Astrocyte of the cerebellum (primary cell): ENCODE measurements at regions not wholly inside any gene's neighbourhood (a gene's known extent, or its start where the extent isn't known, plus 50 kb on each side); places are given as distances from the start of the nearest gene placed in this dataset.

Source experiments
- DNase-seq: peaks from one replicate; pipeline ENCODE4 v3.0.0-alpha.2; 2011; ENCODE audit warnings: low read depth
- H3K4me3 ChIP-seq: 2 replicates; pipeline ENCODE4 v1.5.1; 2011; ENCODE audit warnings: mild to moderate bottlenecking, low read depth, low read length, moderate library complexity
- CTCF ChIP-seq: IDR thresholded peaks from 2 replicates; pipeline ENCODE4 v1.5.1; 2012; ENCODE audit warnings: low read length, low read depth, moderate library complexity, mild to moderate bottlenecking; ENCODE audit errors: missing control alignments
- in situ Hi-C: cut with HindIII; loops from 2 replicates; pipeline ENCODE4 v1.10.0; 2017; ENCODE audit warnings: low sequenced_read_pairs

GRCh38 chr4:126553248-126553647, 1079.5 kb upstream of the INTU start:
- no peak overlapping the region for H3K4me3 ChIP-seq
- no peak for TF ChIP-seq CTCF
- in situ Hi-C loops, result no loop called here
- no peak for DNase-seq

DNA sequence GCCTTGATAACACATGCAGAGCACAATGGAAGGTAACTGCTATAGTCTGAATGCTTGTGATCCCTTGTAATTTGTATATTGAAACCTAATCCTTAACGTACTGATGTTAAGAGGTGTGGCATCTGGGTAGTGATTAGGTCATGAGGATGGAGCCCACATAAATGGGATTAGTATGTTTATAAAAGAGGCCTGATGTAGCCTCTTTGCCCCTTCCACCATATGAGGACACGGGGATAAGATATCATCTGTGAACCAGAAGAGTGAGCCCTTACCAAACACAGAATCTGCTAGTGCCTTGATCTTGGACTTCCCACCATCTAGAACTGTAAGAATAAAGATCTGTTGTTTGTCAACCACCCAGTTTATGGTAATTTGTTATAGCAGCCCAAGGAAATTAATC, 1074.2 kb upstream of the INTU start:
- H3K4me3 ChIP-seq, result no peak overlapping the region
- TF ChIP-seq CTCF, result no peak
- in situ Hi-C loops, result no loop called here
- no peak for DNase-seq

DNA sequence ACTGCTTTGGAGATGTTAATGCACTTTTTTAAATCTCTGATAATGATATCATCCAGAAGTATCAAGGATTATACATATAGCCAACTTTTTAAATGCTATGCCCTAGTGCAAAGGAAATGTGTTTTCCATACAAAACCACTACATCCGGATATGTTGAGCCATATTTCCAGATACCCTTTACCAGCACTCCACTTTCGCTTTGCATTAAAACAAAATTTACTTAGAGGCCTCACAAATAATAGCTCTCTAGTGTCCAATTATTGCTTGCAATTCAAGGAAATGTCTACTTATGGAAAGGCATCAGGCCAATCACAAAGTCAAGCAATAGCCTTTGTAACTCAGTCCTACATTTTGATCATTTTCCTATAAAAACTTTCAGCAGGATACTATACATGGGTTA, 1072.8 kb upstream of the INTU start:
- in situ Hi-C loops, result no loop called here
- H3K4me3 ChIP-seq, result no peak overlapping the region
- TF ChIP-seq CTCF, result no peak
- DNase-seq, result no peak

DNA sequence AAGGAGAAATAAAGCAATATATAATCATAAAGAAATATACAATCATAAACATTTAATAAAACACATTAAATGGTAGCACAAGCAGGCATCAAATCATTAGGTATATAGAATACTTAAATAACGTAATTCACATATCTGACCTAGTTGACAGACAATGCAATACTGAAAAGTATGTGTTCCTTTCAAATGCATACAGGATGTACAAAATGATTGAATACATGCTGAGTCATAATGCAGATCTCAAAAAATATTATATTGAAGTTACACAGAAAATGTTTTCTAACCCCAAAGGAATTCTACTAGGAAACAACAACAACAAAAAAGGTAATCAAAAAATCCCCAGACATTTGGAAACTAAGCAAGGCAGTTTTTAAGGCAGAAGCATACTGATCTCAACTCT, 1072.0 kb upstream of the INTU start:
- no peak for TF ChIP-seq CTCF
- DNase-seq, result no peak
- in situ Hi-C loops, result no loop called here
- no peak overlapping the region for H3K4me3 ChIP-seq

DNA sequence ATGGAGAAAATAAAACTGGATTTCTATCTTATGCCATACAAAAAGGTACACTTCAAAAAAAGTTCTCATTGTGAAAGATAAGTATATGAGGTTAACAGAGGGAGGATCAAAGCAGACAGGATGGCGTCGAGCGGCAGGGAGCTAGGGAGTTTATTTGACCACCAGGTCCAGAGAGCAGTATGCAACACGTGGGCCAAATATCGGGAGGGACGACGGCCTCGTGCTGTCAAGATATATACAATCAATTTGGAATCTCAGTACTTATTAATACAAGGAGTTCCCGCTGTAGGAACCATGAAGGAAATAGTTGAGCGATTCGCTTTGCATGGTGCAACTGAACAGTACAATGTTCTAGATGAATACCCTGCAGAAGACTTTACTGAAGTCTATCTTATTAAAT, 1069.4 kb upstream of the INTU start:
- no peak for DNase-seq
- TF ChIP-seq CTCF, result no peak
- in situ Hi-C loops, result no loop called here
- no peak overlapping the region for H3K4me3 ChIP-seq

DNA sequence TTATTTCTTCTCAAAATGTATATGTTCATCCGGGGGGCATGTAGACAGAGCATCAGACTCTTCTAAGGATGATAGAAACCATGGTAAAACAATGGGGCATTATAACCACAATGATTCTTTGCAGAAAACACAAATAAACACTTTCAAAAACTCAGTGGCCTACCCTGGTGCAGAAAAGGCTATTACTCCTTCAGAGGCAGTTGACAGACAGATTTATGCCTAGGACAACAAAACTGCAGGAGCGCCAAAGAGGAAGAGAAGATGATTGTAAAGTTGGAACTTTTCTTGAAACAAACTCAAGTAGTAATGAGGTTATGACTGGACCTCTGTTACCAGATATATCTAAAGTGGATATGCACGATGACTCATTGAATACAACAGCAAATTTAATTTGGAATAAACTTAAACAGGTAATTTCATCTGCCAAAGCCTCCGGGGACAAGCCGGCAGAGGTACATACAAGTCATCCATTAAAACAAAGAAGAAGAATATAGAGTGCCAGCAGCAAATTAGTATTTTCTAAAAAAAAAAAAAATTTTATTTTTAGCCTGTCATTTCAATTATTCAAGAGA, 1068.4 kb upstream of the INTU start:
- DNase-seq, result no peak

More for the DNA sequence above, 1068.4 kb upstream of the INTU start:
- in situ Hi-C loops, result no loop called here
- no peak for TF ChIP-seq CTCF
- no peak overlapping the region for H3K4me3 ChIP-seq
